Stimulated activated CD4-positive, alpha-beta T cell treated with anti-CD3 and anti-CD28 coated beads, Interleukin-15, amount 100 ng/mL, for 24 hours (primary cell): ENCODE measurements at regions not wholly inside any gene's neighbourhood (a gene's known extent, or its start where the extent isn't known, plus 50 kb on each side); places are given as distances from the start of the nearest gene placed in this dataset.
"Not testable (repeated sequence)": the region's sequence is repeated elsewhere in the genome, so short reads cannot be mapped to it uniquely, and the experiment has no call there.

Source experiments
- DNase-seq: peaks from one replicate; pipeline ENCODE4 v3.0.0-alpha.2; 2020

- no peak for DNase-seq
Observed at GRCh38 chr4:116639070-116639577, 446.3 kb downstream of the TRAM1L1 start.

- no peak for DNase-seq
Observed at GRCh38 chr4:116638592-116638991, 446.8 kb downstream of the TRAM1L1 start.

- DNase-seq = no peak
Observed at GRCh38 chr4:116636917-116637316, 448.5 kb downstream of the TRAM1L1 start.

- DNase-seq = no peak
Observed at GRCh38 chr4:116632269-116632668, 453.1 kb downstream of the TRAM1L1 start.

- DNase-seq = no peak
Observed at GRCh38 chr4:116628598-116628997, 456.8 kb downstream of the TRAM1L1 start.

GRCh38 chr4:116627545-116627944 lies 457.8 kb downstream of the TRAM1L1 start:
- DNase-seq = no peak

- DNase-seq = not testable (repeated sequence)
Observed at GRCh38 chr4:116619508-116619907, 465.9 kb downstream of the TRAM1L1 start.

GRCh38 chr4:116618638-116619037 lies 466.7 kb downstream of the TRAM1L1 start:
- DNase-seq = no peak

GRCh38 chr4:116603096-116603495 lies 482.3 kb downstream of the TRAM1L1 start:
- no peak for DNase-seq

- DNase-seq = peak; percentile 18
Observed at GRCh38 chr4:116599859-116600258, 485.5 kb downstream of the TRAM1L1 start.

- DNase-seq = no peak
Observed at GRCh38 chr4:116598980-116599789, 486.2 kb downstream of the TRAM1L1 start.

GRCh38 chr4:116598155-116598979 lies 487.0 kb downstream of the TRAM1L1 start:
- no peak for DNase-seq

- no peak for DNase-seq
Observed at GRCh38 chr4:116590648-116591047, 494.7 kb downstream of the TRAM1L1 start.

GRCh38 chr4:116588783-116589182 lies 496.6 kb downstream of the TRAM1L1 start:
- DNase-seq = no peak

GRCh38 chr4:116585246-116585645 lies 500.1 kb downstream of the TRAM1L1 start:
- no peak for DNase-seq

GRCh38 chr4:116577321-116577720 lies 508.1 kb downstream of the TRAM1L1 start:
- DNase-seq = no peak

GRCh38 chr4:116573540-116573939 lies 511.8 kb downstream of the TRAM1L1 start:
- DNase-seq = no peak

- DNase-seq = no peak
Observed at GRCh38 chr4:116561768-116562167, 523.6 kb downstream of the TRAM1L1 start.

GRCh38 chr4:116551806-116552205 lies 533.6 kb downstream of the TRAM1L1 start:
- DNase-seq = no peak

GRCh38 chr4:116547632-116548031 lies 537.7 kb downstream of the TRAM1L1 start:
- no peak for DNase-seq

- DNase-seq = no peak
Observed at GRCh38 chr4:116546759-116547158, 538.6 kb downstream of the TRAM1L1 start.

- DNase-seq = no peak
Observed at GRCh38 chr4:116544946-116545345, 540.4 kb downstream of the TRAM1L1 start.

GRCh38 chr4:116539744-116540143 lies 545.6 kb downstream of the TRAM1L1 start:
- no peak for DNase-seq

GRCh38 chr4:116537828-116538227 lies 547.5 kb downstream of the TRAM1L1 start:
- DNase-seq = no peak
